WTC11 (cell line): ENCODE measurements at regions not wholly inside any gene's neighbourhood (a gene's known extent, or its start where the extent isn't known, plus 50 kb on each side); places are given as distances from the start of the nearest gene placed in this dataset.
"Not testable (repeated sequence)": the region's sequence is repeated elsewhere in the genome, so short reads cannot be mapped to it uniquely, and the experiment has no call there.

Experiments used
- CTCF ChIP-seq: fragments of 200-600 bp; IDR thresholded peaks from 2 replicates; pipeline ENCODE4 v1.8.0; 2022; ENCODE audit warnings: antibody characterized with exemption
- KAT7 ChIP-seq: sonication (generic); formaldehyde crosslinking; IDR thresholded peaks from 2 replicates; pipeline ENCODE4 v1.8.1; 2023; ENCODE audit warnings: missing genetic modification reagents, mild to moderate bottlenecking, borderline replicate concordance
- TP53 ChIP-seq: sonication (generic); formaldehyde crosslinking; IDR thresholded peaks from 2 replicates; pipeline ENCODE4 v1.8.1; 2023; ENCODE audit warnings: mild to moderate bottlenecking, missing genetic modification reagents
- TF ChIP-seq, protein P1 (sequence below): sonication (generic); formaldehyde crosslinking; IDR thresholded peaks from 2 replicates; pipeline ENCODE4 v1.8.1; 2022; ENCODE audit warnings: low read depth, missing genetic modification reagents, borderline replicate concordance
- TF ChIP-seq, protein P2 (sequence below): sonication (generic); formaldehyde crosslinking; IDR thresholded peaks from 2 replicates; pipeline ENCODE4 v1.8.1; 2023; ENCODE audit warnings: mild to moderate bottlenecking, missing genetic modification reagents

- not testable (repeated sequence) for TF ChIP-seq KAT7 (CRISPR knock-in tag); TP53 (CRISPR knock-in tag); CTCF
- TF ChIP-seq, protein P1, sequence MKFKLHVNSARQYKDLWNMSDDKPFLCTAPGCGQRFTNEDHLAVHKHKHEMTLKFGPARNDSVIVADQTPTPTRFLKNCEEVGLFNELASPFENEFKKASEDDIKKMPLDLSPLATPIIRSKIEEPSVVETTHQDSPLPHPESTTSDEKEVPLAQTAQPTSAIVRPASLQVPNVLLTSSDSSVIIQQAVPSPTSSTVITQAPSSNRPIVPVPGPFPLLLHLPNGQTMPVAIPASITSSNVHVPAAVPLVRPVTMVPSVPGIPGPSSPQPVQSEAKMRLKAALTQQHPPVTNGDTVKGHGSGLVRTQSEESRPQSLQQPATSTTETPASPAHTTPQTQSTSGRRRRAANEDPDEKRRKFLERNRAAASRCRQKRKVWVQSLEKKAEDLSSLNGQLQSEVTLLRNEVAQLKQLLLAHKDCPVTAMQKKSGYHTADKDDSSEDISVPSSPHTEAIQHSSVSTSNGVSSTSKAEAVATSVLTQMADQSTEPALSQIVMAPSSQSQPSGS (CRISPR knock-in tag) = not testable (repeated sequence)
- TF ChIP-seq, protein P2, sequence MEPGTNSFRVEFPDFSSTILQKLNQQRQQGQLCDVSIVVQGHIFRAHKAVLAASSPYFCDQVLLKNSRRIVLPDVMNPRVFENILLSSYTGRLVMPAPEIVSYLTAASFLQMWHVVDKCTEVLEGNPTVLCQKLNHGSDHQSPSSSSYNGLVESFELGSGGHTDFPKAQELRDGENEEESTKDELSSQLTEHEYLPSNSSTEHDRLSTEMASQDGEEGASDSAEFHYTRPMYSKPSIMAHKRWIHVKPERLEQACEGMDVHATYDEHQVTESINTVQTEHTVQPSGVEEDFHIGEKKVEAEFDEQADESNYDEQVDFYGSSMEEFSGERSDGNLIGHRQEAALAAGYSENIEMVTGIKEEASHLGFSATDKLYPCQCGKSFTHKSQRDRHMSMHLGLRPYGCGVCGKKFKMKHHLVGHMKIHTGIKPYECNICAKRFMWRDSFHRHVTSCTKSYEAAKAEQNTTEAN = not testable (repeated sequence)
These were observed 208.8 kb downstream of the BMP15 start for GRCh38 chrX:51119058-51119926.
